Myocyte (in vitro differentiated cells): ENCODE measurements at regions not wholly inside any gene's neighbourhood (a gene's known extent, or its start where the extent isn't known, plus 50 kb on each side); places are given as distances from the start of the nearest gene placed in this dataset.

Source experiments
- DNase-seq: peaks from one replicate; pipeline ENCODE4 v3.0.0-alpha.2; 2012; ENCODE audit warnings: low read depth

DNA sequence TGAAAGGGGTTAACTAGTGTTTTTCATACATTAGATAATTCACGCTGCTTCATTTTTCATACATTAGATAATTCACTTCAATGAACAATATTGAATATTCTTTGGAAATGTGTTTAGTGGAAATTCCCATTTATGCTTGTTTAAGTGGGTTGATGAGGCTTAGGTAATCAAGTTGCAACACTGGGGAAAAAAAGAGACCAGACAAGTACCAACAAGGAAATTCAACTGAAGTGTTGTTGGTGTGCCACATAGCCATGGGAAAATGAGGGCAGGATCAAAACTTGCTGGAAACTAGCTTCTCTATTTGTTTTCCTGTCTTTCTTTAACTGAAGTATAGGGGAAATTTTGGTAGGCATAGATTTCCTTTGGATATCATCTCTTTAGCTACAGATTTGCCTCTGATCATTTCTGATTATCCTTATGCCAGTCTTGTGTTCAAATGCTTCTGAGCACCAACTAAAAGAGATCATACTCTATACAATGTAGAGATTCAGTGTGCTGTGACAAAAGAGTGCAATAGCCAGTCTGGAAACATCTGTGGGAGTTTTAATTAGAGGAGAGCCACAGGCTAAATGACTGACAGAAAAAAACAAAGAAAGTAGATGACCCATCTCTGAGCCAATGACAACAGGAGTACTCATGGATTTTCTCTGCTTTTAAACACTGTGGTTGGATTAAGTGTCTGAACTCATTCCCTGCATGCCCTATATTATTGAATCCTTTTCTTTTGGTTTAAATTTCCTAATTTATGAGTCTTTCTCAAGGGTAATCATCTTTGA lies 67.6 kb upstream of the CTSC start:
- no peak for DNase-seq

DNA sequence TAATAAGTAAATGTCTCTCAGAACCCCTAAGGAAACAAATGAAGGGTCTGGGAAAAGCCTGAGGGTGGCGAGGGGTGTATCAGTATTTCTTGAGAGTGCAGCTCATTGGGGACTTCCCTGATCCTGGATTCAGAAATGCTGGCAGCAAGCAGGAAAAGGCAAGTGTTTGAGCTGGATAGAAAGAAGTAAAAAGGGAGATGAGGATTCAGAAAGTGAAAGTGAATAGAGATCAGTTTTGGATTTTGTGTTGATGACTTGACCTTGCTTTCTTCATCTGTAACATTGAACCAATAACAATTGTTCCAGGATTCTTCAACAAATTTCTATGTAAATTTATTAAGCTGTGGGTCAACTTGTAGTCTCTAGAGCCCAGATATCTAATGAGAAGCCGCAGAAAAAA lies 66.9 kb upstream of the CTSC start:
- DNase-seq: no peak

GRCh38 chr11:88402784-88403183 lies 65.2 kb upstream of the CTSC start:
- DNase-seq: no peak

- peak; percentile 38 for DNase-seq
Measured at GRCh38 chr11:88402192-88402715, 64.7 kb upstream of the CTSC start.

DNA sequence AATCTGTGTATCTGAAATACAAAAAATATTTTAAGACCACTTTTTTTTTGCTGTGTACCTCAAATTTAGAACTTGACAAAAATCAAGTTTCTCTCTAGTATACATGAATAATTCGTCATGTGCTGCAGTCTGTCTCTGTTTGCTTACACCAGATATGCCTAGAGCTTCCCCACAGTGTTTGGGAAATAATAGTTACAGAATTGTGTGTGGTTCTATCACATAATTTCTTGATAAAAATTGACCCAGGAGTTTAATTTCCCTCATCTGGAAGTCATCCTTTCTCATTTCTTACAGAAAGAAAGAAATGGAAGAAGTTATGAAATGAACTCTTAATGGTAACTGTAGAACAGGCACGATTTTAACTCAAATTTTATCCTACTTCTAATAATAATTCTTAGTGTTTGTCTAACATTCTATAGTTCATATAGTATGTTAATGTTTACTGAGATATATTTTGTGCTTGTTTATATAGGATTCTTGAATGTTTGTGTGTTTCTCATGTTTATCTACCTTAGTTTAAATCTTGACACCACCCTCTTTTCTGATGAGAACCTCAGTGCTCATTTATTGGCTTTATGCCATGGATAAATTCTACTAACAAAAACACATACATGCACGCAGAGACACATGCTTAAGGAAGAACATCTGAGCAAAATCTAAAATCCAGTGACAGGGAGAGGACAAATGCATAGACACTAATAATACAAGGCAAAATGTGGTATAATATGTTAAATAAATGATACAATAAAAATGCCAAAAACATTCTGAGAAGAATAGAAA lies 61.4 kb upstream of the CTSC start:
- DNase-seq: no peak

- peak; percentile 54 for DNase-seq
Measured at GRCh38 chr11:88398372-88398771, 60.8 kb upstream of the CTSC start.

DNA sequence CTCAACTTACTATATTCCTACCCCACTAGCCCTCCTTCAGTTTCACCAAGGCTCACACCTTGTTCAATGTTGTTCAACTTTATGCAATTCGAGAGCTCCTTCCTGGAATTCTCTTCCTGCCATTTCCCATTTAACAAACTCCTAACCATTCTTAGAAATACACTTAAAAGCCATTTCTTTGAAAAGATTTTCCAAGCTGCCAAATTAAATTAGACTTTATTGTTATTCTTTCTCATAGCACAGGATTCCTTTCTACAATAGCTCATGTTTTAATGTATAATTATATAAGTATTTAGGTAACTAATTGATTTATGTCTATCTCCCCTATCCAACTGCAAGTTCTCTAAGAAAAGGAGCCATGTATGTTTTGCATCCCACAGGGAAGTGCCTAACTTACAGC lies 52.7 kb upstream of the CTSC start:
- DNase-seq: no peak

DNA sequence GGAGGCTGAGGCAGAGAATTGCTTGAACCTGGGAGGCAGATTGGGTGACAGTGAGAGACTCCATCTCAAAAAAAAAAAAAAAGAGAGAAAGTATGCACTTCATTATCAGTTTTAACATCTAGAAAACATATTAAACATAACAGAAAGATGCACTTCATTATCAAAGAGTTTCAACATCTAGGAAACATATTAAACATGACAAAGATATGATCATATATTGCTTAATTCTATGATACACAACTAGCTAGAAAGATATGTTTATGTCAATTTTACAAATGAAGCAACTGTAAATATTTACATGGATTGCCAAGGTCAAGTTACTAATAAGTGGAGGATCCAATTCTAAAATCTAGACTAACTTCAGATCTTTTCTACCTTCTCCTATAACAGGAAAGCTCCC lies 50.4 kb upstream of the CTSC start:
- no peak for DNase-seq
